NCI-H82 treated with DMSO at 0.1 percent for 48 hours (cell line): ENCODE measurements at regions not wholly inside any gene's neighbourhood (a gene's known extent, or its start where the extent isn't known, plus 50 kb on each side); places are given as distances from the start of the nearest gene placed in this dataset.
"Not testable (repeated sequence)": the region's sequence is repeated elsewhere in the genome, so short reads cannot be mapped to it uniquely, and the experiment has no call there.

Experiments used
- DNase-seq: peaks from one replicate; lab custom pipeline; 2025; ENCODE audit not compliant: unreplicated experiment; lab: John Stamatoyannopoulos, UW

GRCh38 chr4:28845158-28845557, 1875.0 kb upstream of the PCDH7 start:
- DNase-seq = no peak

- DNase-seq = not testable (repeated sequence)
Observed at GRCh38 chr4:28857028-28857427, 1863.1 kb upstream of the PCDH7 start.

GRCh38 chr4:28868841-28869240, 1851.3 kb upstream of the PCDH7 start:
- no peak for DNase-seq

DNA sequence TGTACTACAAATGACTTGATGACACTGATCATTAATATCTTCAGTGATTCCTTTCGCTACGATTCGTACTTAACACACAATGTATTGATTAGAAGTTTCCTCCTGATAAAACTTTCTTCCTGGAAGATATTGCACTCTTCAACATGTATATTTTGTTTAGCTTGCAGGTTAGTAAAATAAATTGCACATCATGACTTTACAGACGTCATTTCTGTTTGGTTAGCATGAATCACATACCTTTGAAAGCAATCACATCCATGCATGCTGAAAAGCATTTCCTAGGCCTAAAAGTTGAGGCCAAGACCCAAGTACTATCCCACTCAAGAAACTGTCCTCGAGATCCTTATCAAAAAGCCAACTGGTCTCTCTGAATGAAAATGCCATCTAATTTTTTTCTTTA, 1841.0 kb upstream of the PCDH7 start:
- no peak for DNase-seq

- DNase-seq = no peak
Observed at GRCh38 chr4:28879900-28880299, 1840.3 kb upstream of the PCDH7 start.

DNA sequence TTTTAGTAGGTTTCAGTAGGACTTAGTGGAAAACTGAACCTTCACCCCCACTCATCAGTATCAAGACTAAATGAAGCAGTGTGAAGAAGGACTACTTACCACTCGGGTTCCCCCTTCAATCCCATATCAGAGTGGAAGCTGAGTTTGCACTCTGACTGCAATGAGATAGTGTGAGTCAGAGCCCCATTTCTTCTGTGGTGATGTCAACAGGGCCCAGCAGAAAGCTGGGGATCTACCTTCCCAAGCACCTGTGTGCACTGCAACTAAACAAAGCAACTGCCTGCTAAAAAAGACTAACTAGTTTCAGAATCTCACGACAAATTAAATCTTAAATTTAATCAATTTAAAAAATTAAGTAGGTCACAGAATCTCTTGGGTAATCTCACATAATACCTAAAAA, 1837.0 kb upstream of the PCDH7 start:
- DNase-seq = no peak

DNA sequence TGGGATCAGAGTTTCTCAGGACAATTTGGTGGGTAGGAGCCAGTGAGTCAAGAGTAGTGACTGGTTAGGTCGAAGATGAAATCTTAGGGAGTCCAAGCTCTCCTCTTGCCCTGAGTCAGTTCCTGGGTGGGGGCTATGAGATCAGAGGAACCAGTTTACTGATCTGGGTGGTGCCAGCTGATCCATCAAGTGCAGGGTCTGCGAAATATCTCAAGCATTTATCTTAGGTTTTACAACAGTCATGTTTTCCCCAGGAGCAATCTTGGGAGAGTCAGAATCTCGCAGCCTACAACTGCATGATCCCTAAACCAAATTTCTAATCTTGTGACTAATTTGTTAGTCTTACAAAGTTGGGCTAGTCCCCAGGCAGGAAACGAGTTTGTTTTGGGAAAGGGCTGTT, 1833.2 kb upstream of the PCDH7 start:
- DNase-seq = no peak

DNA sequence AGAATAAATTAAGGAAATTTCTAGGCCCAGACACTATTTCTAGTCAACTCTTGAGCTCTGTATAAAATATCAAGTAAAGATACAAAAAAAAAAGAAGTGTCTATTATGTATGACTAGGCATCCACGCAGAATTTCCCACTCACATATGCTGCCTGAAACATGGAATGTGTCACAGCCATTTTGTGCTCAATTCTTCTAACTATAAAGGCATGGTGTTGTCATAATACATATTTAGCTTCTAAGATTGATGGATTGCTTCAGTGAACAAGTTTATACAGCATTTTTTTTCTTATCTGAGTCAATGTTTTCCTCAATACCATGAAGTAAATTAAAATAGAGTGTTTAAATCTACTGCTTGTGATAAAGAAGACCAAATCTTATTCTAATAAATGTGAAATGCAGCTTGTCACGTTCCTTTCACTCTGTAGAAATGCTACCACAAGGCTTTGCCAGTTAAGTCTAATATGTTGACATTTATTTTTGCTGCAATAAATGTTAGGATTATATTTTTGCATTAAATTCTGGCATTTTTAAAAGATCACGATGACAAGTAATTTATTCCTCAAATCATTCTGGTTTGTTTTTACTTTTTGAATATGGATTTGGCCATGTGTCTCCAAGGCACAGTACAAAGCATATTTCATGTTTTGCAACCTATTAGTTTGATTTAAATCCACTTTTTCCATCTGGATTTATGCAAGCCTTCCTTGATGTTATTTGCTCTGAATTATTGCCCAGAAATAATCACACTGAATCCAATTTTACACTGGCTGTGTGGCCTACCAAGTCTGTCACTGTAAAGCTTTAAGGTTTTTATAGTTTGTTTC, 1829.0 kb upstream of the PCDH7 start:
- no peak for DNase-seq

- no peak for DNase-seq
Observed at GRCh38 chr4:28913466-28913865, 1806.7 kb upstream of the PCDH7 start.

DNA sequence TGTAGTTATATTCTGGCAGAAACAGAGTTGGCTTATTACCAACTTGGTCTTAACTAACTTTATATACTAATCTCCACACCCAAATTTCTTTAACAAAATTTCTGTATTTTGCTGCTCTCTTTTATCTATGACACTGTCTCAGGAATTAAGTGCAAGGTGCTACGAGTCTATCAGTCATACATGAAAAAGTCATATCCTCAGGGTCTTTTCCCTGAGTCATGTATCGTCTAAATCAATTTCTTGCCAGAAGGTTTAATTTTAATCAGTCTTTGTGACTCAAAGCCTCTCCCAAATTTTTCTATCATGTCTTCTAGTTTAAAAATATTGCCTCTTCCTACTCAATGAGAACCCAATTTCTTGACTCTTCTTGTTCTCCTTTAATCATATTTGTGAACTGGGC, 1803.6 kb upstream of the PCDH7 start:
- DNase-seq = no peak

GRCh38 chr4:28918871-28919270, 1801.3 kb upstream of the PCDH7 start:
- DNase-seq = no peak

DNA sequence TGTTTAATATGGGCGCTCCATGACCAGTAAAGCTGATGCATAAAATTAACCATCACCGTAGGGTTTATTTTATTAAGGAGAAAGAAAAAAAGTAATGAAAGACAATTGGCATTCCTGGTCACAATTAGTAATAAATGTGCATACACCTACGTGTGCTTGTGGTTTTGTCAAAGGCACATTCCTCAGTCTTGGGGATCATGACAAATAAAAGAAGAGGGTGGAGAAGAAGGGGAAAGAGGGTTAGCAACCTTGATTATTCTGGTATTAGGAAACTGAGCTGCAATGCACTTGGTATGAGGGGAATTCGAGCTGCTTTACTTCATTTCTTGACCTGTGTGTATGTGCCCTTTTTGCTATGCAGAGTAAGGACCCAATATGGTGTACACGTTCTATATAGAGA, 1798.3 kb upstream of the PCDH7 start:
- no peak for DNase-seq

DNA sequence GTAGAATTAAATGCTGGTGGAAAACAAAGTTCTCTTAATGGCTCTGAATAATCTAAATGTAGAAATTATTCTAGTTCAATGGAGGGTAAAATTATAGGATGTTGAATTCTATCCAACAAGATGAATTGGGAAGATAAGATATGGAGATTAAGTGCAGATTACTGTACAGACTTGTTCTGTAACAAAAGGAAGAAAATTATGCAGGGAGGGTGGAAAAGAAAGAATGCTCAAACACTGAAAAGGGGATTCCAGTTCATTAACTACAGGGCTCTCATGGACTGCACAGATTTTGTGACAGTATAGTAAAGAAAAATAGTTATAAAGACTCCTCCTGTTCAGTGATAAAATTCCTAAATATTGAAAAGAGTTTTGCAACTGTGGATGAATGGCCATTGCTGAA, 1794.0 kb upstream of the PCDH7 start:
- DNase-seq = no peak

DNA sequence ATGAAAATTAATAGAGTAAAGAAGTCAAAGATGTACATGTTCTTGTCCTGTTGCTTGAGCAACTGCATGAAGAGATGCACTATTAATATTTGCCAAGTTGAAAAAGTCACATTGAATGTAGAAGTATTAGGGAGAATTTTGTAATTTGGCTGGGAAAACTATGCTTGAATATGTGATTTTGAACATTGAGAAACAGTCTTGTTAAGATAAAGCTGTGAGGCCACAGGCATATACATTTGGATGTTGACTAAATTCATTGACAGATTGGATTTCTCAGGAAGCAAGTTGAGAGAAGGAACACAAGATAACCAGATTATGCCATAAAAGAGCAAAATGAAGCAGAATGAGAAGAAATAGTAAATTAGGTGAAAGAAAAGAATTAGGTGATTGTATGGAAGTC, 1777.5 kb upstream of the PCDH7 start:
- no peak for DNase-seq

DNA sequence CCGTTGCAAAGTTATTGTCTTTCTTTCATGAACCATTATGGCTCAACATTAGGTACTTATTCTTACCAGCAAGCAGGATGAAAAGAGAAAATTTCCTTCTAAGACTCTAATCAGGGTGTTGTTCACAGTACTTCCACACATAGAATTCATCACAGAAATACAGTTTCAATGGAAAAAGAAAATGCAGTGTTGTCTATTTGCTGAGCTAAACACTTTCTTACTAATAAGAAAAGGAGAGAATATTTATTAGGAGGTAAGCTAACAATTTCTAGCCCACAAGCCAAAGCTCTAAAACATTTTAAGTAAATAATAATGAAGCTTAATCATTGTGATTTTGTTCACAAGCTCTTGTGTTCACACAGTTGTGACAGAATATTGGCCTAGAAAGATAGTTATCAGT, 1772.8 kb upstream of the PCDH7 start:
- no peak for DNase-seq

DNA sequence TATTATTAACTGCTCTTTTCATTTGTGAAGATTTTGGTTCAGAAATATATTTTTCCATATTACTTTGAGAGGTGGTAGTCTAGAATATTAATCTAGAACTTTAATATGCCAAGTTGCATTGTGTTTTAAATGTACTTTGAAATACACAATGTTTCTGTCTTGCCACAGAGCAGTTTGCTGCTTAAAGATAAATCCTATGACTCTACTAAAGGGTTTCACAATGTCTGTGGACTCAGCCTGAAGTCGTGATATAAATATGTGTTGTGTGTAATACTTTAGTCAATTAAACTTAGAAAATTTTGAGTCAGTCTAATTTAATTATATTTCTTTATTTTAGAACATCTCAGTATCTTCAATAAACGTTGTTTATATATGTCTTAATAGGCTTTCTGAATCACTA, 1771.7 kb upstream of the PCDH7 start:
- no peak for DNase-seq

- DNase-seq = no peak
Observed at GRCh38 chr4:28966982-28967381, 1753.2 kb upstream of the PCDH7 start.

DNA sequence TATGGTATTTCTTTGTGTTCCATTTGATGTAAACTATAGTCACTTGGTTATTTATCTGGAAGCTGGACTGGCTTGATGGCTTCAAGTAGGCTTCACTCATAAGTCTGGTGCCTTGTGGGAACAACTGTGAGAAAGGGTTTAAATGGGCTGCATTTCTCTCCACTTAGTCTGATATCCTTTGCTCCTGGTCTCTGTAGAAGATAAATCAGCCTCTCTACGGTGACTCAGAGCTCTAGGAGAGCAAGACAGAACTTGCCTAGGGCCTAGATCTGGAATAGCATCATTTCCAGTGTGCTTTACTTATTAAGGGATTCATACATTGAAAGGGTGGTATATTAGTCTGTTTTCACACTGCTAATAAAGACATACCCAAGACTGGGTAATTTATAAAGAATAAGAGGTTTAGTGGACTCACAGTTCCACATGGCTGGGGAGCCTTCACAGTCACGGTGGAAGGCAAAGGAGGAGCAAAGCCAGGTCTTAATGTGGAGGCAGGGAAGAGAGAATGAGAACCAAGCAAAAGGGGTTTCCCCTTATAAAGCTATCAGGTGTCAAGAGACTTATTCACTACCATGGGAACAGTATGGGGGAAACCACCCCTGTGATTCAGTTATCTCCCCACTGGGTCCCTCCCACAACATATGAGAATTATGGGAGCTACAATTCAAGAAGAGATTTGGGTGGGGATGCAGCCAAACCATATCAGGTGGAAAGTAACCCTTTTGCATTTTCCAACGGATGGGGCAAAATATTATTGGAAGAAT, 1746.4 kb upstream of the PCDH7 start:
- DNase-seq = no peak

- DNase-seq = no peak
Observed at GRCh38 chr4:28976369-28976768, 1743.8 kb upstream of the PCDH7 start.

DNA sequence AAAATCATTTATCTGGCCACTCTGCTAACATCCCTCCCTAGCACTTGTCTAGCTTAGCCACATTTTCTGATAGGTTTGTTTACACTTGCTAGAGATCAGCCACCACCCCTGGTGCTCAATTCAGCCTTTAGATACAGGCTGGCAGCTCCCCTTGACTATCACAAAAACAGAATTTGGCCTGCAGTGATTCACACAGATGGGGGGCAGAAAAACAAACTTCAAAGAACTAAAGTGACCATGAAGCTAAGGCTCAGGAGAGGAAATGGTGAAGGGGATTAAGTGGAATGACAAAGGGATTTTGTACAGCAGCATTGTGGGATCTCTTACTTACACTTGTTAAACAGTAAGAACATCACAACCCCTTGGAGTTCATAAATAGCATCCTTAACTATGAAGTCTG, 1718.0 kb upstream of the PCDH7 start:
- DNase-seq = no peak

- no peak for DNase-seq
Observed at GRCh38 chr4:29005838-29006237, 1714.3 kb upstream of the PCDH7 start.

- no peak for DNase-seq
Observed at GRCh38 chr4:29009908-29010307, 1710.3 kb upstream of the PCDH7 start.

GRCh38 chr4:29013341-29013740, 1706.8 kb upstream of the PCDH7 start:
- DNase-seq = no peak
